GM18873 (cell line): ENCODE measurements at regions not wholly inside any gene's neighbourhood (a gene's known extent, or its start where the extent isn't known, plus 50 kb on each side); places are given as distances from the start of the nearest gene placed in this dataset.
"Not testable (repeated sequence)": the region's sequence is repeated elsewhere in the genome, so short reads cannot be mapped to it uniquely, and the experiment has no call there.

Experiments used
- ATAC-seq: cut with Tn5 transposase; IDR thresholded peaks from one replicate; pipeline ENCODE4 v1.9.1; 2021; ENCODE audit warnings: mild to moderate bottlenecking, moderate library complexity, moderate number of reproducible peaks; ENCODE audit not compliant: unreplicated experiment, low FRiP score

- peak; percentile 33 for ATAC-seq
Observed at GRCh38 chr15:31216215-31216911, 110.3 kb upstream of the KLF13 start.

DNA sequence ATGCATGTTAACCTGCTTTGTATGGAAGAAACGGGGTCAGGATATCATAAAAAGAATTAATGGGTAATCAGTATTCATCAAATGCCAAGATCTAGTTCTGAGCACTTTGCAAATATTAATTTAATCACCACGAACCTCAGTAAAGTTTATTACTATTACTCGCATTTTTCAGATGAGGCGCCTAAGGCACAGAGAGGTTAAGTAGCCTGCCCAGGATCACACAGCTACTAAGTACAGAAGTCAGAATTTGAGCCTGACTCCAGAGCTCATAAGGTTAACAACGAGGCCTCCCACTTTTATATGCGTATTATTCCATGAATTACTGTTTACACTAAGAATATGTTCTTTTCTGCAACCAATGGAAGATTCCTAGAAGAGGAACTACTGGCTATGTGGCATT is 109.6 kb upstream of the KLF13 start:
- no peak for ATAC-seq

- ATAC-seq = no peak
Observed at GRCh38 chr15:31217566-31218270, 108.9 kb upstream of the KLF13 start.

DNA sequence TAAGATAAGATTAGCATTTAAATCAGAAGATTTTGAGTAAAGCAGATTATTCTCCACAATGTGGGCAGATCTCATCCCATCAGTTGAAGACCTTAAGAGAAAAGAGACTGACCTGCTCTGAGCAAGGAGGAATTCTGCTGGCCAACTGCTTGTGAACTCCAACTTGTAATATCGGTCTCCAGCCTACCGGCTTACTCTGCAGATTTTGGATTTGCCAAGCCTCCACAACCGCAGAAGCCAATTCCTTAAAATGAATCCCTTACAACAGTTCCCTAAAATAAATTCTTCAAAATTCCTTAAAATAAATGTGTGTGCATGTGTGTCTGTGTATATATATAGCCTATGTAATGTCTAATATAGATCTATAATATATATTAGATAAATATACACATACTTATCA is 107.4 kb upstream of the KLF13 start:
- no peak for ATAC-seq

GRCh38 chr15:31221936-31222515 is 104.6 kb upstream of the KLF13 start:
- ATAC-seq = no peak

DNA sequence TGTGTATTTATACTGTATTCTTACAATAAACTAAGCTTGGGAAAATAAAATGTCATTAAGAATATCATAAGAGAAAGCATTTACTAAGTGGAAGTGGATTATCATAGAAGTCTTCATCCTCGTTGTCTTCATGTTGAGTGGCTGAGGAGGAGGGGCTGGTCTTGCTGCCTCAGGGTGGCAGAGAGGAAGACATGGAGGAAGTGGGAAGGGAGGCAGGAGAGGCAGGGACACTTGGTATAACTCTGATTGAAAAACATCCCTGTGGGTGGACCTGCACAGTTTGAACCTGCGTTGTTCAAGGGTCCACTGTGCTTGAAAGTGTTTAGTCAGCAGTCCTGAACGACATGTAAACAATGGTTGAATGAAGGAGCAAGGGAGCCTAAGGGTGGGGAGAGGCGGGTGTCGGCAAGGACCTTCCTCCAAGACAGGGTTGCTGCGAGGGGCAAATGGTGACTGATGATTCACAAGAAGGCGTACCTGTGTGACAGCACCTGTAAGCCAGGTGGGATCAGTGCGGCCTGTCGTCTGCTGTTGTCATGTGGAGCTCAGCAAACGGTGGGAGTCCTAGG is 103.8 kb upstream of the KLF13 start:
- no peak for ATAC-seq

GRCh38 chr15:31223478-31224350 is 102.9 kb upstream of the KLF13 start:
- ATAC-seq = no peak

- ATAC-seq = not testable (repeated sequence)
Observed at GRCh38 chr15:31224661-31225060, 102.0 kb upstream of the KLF13 start.

GRCh38 chr15:31225356-31225955 is 101.2 kb upstream of the KLF13 start:
- no peak for ATAC-seq

GRCh38 chr15:31226021-31226420 is 100.6 kb upstream of the KLF13 start:
- ATAC-seq = no peak

- ATAC-seq = no peak
Observed at GRCh38 chr15:31227235-31227634, 99.4 kb upstream of the KLF13 start.

GRCh38 chr15:31228011-31228484 is 98.6 kb upstream of the KLF13 start:
- ATAC-seq = no peak

DNA sequence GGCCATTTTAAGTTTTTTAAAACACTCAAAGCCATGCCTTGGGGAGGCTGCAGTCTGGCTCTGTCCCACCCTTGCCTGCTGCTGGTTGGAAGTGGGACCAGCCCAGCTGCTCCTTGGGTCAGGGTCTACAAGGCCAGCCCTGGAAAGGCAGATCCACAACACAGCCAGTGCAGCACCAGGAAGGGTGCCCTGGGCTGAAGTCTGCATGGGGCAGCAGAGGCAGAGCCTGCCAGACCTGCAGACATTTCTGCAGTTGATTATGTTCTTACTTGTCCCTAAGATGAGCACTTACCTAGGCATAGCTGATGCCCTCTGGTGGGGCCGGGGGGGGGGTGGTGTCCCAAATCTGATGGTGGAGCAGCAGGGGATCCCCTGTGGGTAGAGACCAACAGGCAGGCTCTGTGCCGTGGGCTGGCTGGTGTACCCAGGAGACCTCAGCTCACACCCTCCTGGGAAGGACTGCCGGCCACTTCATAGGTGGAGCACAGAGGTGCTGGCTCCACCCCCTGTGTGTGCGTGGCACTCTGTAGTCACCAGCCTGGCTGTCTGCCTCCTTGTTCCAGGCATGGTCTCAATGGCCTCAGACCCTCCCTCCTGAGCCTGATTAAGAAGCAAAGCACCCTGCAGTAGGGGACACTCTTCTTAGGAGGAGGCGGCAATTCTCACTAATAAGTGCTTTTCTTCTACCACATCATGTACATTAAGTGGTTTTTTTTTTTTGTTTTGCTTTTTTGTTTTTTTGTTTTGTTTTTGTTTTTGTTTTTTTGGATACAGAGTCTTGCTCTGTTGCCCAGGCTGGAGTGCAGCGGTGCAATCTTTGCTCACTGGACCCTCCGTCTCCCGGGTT is 97.4 kb upstream of the KLF13 start:
- peak; percentile 60 for ATAC-seq

GRCh38 chr15:31230630-31231485 is 95.8 kb upstream of the KLF13 start:
- peak; percentile 87 for ATAC-seq

- no peak for ATAC-seq
Observed at GRCh38 chr15:31234815-31235214, 91.8 kb upstream of the KLF13 start.

DNA sequence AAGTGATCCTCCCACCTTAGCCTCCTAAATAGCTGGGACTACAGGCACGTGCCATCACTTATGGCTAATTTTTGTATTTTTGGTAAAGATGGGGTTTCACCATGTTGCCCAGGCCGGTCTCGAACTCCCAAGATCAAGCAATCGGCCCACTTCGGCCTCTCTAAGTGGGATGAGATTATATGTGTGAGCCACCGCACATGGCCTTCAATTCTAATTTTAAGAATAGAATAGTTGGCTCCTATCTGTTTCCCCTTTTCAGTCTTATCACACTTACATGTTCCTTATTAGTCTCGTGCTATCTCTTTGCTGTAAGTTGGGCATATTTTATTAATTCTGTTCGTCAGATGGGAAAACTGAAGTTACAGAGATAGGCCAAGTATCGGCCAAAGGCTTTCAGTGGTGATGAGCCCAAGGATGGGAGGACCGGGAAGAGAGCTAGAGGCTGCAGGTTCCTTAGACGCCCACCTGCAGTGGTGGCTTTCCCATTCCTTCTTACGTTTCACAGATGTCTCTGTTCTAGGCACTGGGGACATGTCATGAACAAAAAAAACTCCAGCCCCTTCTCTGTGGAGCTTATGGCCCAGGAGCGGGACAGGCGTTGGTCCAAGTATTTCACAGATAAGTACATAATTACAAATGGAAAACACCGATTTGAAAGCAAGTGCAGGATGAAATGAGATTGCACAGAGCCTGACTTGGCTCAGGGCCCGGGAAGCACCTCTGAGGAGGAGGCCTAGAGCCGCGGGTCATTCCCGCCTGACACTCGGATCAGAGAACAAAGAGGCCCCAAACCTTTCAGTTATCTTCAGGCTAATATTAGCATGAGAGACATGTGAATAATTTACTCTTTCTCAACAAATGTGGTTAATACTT is 91.1 kb upstream of the KLF13 start:
- ATAC-seq = peak; percentile 24
